CD4-positive, CD25-positive, alpha-beta regulatory T cell (primary cell): ENCODE measurements at regions not wholly inside any gene's neighbourhood (a gene's known extent, or its start where the extent isn't known, plus 50 kb on each side); places are given as distances from the start of the nearest gene placed in this dataset.

Source experiments
- ATAC-seq, 2 donors: fragments of 150-1000 bp; cut with Tn5 transposase; one replicate each; pipeline ENCODE4 v1.10.0; 2021; ENCODE audit warnings: low read depth in 2 of 2, moderate number of reproducible peaks in 2 of 2, moderate library complexity in 1 of 2
- DNase-seq, 3 donors: peaks; one replicate each; pipeline versions ENCODE4 v3.0.0 to v3.0.0-alpha.2; 2012 to 2022; ENCODE audit warnings: mixed read lengths in 1 of 3
- H3K27ac ChIP-seq: one replicate; pipeline ENCODE4 v1.7.0; 2013; ENCODE audit warnings: mild to moderate bottlenecking, low read length; ENCODE audit not compliant: insufficient read depth, poor library complexity, severe bottlenecking
- H3K27me3 ChIP-seq: one replicate; pipeline ENCODE4 v1.7.0; 2013; ENCODE audit warnings: low read length; ENCODE audit not compliant: control insufficient read depth, insufficient read depth
- H3K36me3 ChIP-seq: one replicate; pipeline ENCODE4 v1.7.0; 2013; ENCODE audit warnings: mild to moderate bottlenecking, low read length, moderate library complexity; ENCODE audit not compliant: control insufficient read depth, insufficient read depth
- H3K4me1 ChIP-seq: 2 replicates; pipeline ENCODE4 v1.7.0; 2013; ENCODE audit warnings: mild to moderate bottlenecking, low read length; ENCODE audit not compliant: insufficient read depth, control insufficient read depth, poor library complexity, severe bottlenecking
- H3K4me3 ChIP-seq: one replicate; pipeline ENCODE4 v1.7.0; 2013; ENCODE audit warnings: low read depth, mild to moderate bottlenecking, low read length, moderate library complexity
- H3K9me3 ChIP-seq, 2 experiments: 1 replicate in 1 of 2; 2 replicates in 1 of 2; pipeline ENCODE4 v1.7.0; 2013; ENCODE audit warnings: low read length in 2 of 2, mild to moderate bottlenecking in 1 of 2, moderate library complexity in 1 of 2; ENCODE audit not compliant: control insufficient read depth in 2 of 2
- H3K27ac Mint-ChIP-seq, 3 donors: one replicate each; pipeline ENCODE4 v1.8.0; 2020 to 2022; ENCODE audit warnings: mild to moderate bottlenecking in 3 of 3, mixed read lengths in 3 of 3, moderate library complexity in 2 of 3
- H3K27me3 Mint-ChIP-seq: one replicate; pipeline ENCODE4 v1.8.0; 2022; ENCODE audit warnings: mild to moderate bottlenecking, mixed read lengths
- H3K36me3 Mint-ChIP-seq: one replicate; pipeline ENCODE4 v1.8.0; 2020; ENCODE audit warnings: mixed read lengths
- H3K4me1 Mint-ChIP-seq, 4 donors: one replicate each; pipeline ENCODE4 v1.8.0; 2020 to 2022; ENCODE audit warnings: mixed read lengths in 4 of 4, mild to moderate bottlenecking in 1 of 4
- H3K4me3 Mint-ChIP-seq, 4 donors: one replicate each; pipeline ENCODE4 v1.8.0; 2020 to 2022; ENCODE audit warnings: mild to moderate bottlenecking in 4 of 4, mixed read lengths in 4 of 4, moderate library complexity in 3 of 4
- H3K9me3 Mint-ChIP-seq, 7 donors: one replicate each; pipeline ENCODE4 v1.8.0; 2020 to 2022; ENCODE audit warnings: mixed read lengths in 7 of 7, mild to moderate bottlenecking in 3 of 7, moderate library complexity in 2 of 7

GRCh38 chr9:108468364-108468763, 387.4 kb downstream of the ACTL7B start:
- Histone ChIP-seq H3K27ac (no peak overlapping the region), H3K27me3 (no peaks in the 10 kb centered on the region), H3K36me3 (no peaks in the 10 kb centered on the region), H3K4me3 (no peak overlapping the region), H3K9me3 (no peaks in the 10 kb centered on the region), H3K4me1 (no peaks in the 10 kb centered on the region)
- DNase-seq (peak in 1 of 3 donors; percentile 4), ATAC-seq (no peak)
- H3K9me3 Mint-ChIP-seq: peaks cover 0 to 10% (median 1%) of the 10 kb centered on the region in 7 donors
- H3K4me1 Mint-ChIP-seq: no peaks in the 10 kb centered on the region
- H3K36me3 Mint-ChIP-seq: no peaks in the 10 kb centered on the region
- H3K27ac Mint-ChIP-seq: no peak overlapping the region
- no peaks in the 10 kb centered on the region for H3K27me3 Mint-ChIP-seq
- no peak overlapping the region for H3K4me3 Mint-ChIP-seq

GRCh38 chr9:108467653-108468324, 388.0 kb downstream of the ACTL7B start:
- Mint-ChIP-seq H3K27ac (no peak overlapping the region), H3K4me1 (no peaks in the 10 kb centered on the region), H3K4me3 (no peak overlapping the region), H3K9me3 (peaks cover 0 to 7% (median 1%) of the 10 kb centered on the region in 7 donors), H3K36me3 (no peaks in the 10 kb centered on the region), H3K27me3 (no peaks in the 10 kb centered on the region)
- Histone ChIP-seq H3K4me3 (no peak overlapping the region), H3K27me3 (no peaks in the 10 kb centered on the region), H3K4me1 (no peaks in the 10 kb centered on the region), H3K36me3 (no peaks in the 10 kb centered on the region), H3K27ac (no peak overlapping the region), H3K9me3 (no peaks in the 10 kb centered on the region)
- ATAC-seq: no peak
- no peak for DNase-seq

- Mint-ChIP-seq H3K27me3 (no peaks in the 10 kb centered on the region), H3K27ac (no peak overlapping the region), H3K4me3 (no peak overlapping the region), H3K36me3 (no peaks in the 10 kb centered on the region), H3K9me3 (peaks cover 0 to 4% (median 1%) of the 10 kb centered on the region in 7 donors), H3K4me1 (no peaks in the 10 kb centered on the region)
- DNase-seq: no peak
- H3K9me3 ChIP-seq: no peaks in the 10 kb centered on the region
- H3K27ac ChIP-seq: no peak overlapping the region
- no peaks in the 10 kb centered on the region for H3K36me3 ChIP-seq
- no peaks in the 10 kb centered on the region for H3K4me1 ChIP-seq
- ATAC-seq: no peak
- H3K27me3 ChIP-seq: no peaks in the 10 kb centered on the region
- H3K4me3 ChIP-seq: no peak overlapping the region
Measured at GRCh38 chr9:108467161-108467560, 388.6 kb downstream of the ACTL7B start.

GRCh38 chr9:108466304-108466703, 389.5 kb downstream of the ACTL7B start:
- Mint-ChIP-seq H3K4me1 (no peaks in the 10 kb centered on the region), H3K9me3 (peaks cover 0 to 4% (median under 1%) of the 10 kb centered on the region in 7 donors), H3K27ac (no peak overlapping the region), H3K36me3 (no peaks in the 10 kb centered on the region), H3K4me3 (no peak overlapping the region), H3K27me3 (no peaks in the 10 kb centered on the region)
- Histone ChIP-seq H3K36me3 (no peaks in the 10 kb centered on the region), H3K27me3 (no peaks in the 10 kb centered on the region), H3K9me3 (no peaks in the 10 kb centered on the region), H3K4me1 (no peaks in the 10 kb centered on the region), H3K27ac (no peak overlapping the region), H3K4me3 (no peak overlapping the region)
- ATAC-seq (no peak), DNase-seq (no peak)

- ATAC-seq (no peak), DNase-seq (no peak)
- H3K27ac ChIP-seq: no peak overlapping the region
- Mint-ChIP-seq H3K27ac (no peak overlapping the region), H3K4me1 (no peaks in the 10 kb centered on the region), H3K27me3 (no peaks in the 10 kb centered on the region), H3K4me3 (no peak overlapping the region), H3K9me3 (peaks cover 0 to 2% (median 0%) of the 10 kb centered on the region in 7 donors), H3K36me3 (no peaks in the 10 kb centered on the region)
- H3K36me3 ChIP-seq: no peaks in the 10 kb centered on the region
- H3K27me3 ChIP-seq: no peaks in the 10 kb centered on the region
- H3K4me3 ChIP-seq: no peak overlapping the region
- H3K4me1 ChIP-seq: no peaks in the 10 kb centered on the region
- H3K9me3 ChIP-seq: no peaks in the 10 kb centered on the region
Measured at GRCh38 chr9:108463932-108464606, 391.7 kb downstream of the ACTL7B start.

DNA sequence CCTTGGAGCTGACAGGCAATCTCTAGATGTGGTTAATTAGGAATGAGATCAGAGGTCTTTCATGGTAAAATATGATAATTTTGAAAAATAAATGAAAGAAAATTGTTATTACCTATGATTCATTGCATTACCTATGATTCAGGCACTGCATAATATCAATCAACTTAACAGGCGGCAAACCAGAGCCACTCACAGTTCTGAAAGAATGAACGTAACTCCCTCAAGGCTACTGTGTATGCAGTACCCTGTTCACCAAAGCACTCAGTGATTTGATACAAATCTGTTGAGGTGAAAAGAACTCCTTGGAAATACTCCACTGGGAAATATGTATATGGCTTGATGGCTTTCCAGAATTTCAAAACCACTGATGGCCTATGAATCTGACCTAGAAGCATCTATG, 398.9 kb downstream of the ACTL7B start:
- Mint-ChIP-seq H3K27me3 (no peaks in the 10 kb centered on the region), H3K27ac (no peak overlapping the region), H3K36me3 (no peaks in the 10 kb centered on the region), H3K4me3 (no peak overlapping the region), H3K4me1 (no peaks in the 10 kb centered on the region), H3K9me3 (peaks cover 0 to 1% (median 0%) of the 10 kb centered on the region in 7 donors)
- no peak overlapping the region for H3K4me3 ChIP-seq
- no peaks in the 10 kb centered on the region for H3K4me1 ChIP-seq
- no peak for DNase-seq
- H3K27ac ChIP-seq: no peak overlapping the region
- no peak for ATAC-seq
- H3K36me3 ChIP-seq: no peaks in the 10 kb centered on the region
- H3K9me3 ChIP-seq: no peaks in the 10 kb centered on the region
- no peaks in the 10 kb centered on the region for H3K27me3 ChIP-seq

DNA sequence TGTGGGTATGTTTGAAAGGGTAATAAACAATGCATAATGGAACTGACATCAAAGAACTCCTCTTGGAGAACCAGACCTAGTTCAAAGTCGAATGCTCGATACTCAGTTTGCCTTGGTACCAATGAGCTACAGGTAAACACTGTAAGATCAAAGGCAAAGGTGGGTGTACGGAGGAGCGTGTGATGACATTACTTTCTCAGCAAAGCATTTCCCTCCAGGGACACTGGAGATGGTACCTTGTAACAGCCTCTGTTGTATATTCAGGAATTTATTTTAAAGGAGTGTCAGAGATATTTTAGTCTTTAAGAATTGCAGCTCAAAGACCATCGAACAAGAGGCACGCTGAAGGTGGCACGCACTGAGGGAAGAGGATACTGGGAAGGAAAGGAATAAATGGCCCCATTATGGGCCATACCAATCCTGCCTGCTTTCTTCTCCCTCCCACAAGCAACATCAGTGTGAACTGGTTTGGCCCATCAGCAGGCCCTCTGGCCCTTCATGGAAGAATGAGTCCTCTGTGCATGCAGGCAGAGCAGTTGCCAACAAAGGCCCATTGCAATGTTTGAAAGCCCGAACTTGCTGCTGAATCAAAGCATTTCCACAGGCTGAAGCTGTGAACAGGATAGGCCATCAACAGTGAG, 410.2 kb downstream of the ACTL7B start:
- H3K9me3 ChIP-seq: no peaks in the 10 kb centered on the region
- H3K4me3 Mint-ChIP-seq: no peak overlapping the region
- ATAC-seq: no peak
- H3K4me1 Mint-ChIP-seq: no peaks in the 10 kb centered on the region
- H3K36me3 ChIP-seq: no peaks in the 10 kb centered on the region
- peaks cover 0 to 13% (median 5%) of the 10 kb centered on the region in 7 donors for H3K9me3 Mint-ChIP-seq
- no peaks in the 10 kb centered on the region for H3K27me3 Mint-ChIP-seq
- no peak overlapping the region for H3K27ac ChIP-seq
- H3K4me1 ChIP-seq: no peaks in the 10 kb centered on the region
- no peak overlapping the region for H3K27ac Mint-ChIP-seq
- no peaks in the 10 kb centered on the region for H3K27me3 ChIP-seq
- DNase-seq: no peak
- H3K4me3 ChIP-seq: no peak overlapping the region
- no peaks in the 10 kb centered on the region for H3K36me3 Mint-ChIP-seq
